K562 (cell line): ENCODE measurements at regions not wholly inside any gene's neighbourhood (a gene's known extent, or its start where the extent isn't known, plus 50 kb on each side); places are given as distances from the start of the nearest gene placed in this dataset.

Experiments
- ATAC-seq: fragments of 200-7000 bp; cut with Tn5 transposase; 3 replicates; pipeline ENCODE4 v1.9.1; 2020; ENCODE audit warnings: moderate library complexity
- BruUV-seq: library from RNA; stranded (reverse); fragments of 400-500 nt; replicated peaks from 2 replicates; lab custom pipeline; 2021; lab: Mats Ljungman, UMichigan
- CTCF ChIA-PET: fragments of 300-600 bp; formaldehyde crosslinking; extraction: SDS; loops from one replicate; lab custom pipeline; 2021; ENCODE audit warnings: low intra/inter-chr PET ratio; lab: Yijun Ruan, JAX
- POLR2A ChIA-PET: fragments of 300-600, 350-650 bp; sonication (Branson Sonifier 250); formaldehyde crosslinking; extraction: SDS; loops from one replicate; lab custom pipeline; 2021; ENCODE audit warnings: antibody characterized with exemption, inconsistent platforms; lab: Yijun Ruan, JAX
- DNase-seq, 4 experiments: peaks; one replicate each; pipeline versions ENCODE4 v3.0.0 to v3.0.0-alpha.2; 2011 to 2018; ENCODE audit warnings: low spot score in 3 of 4, mixed read lengths in 3 of 4; ENCODE audit errors: extremely low read depth in 1 of 4
- FAIRE-seq: peaks from 2 replicates; lab custom pipeline; 2011; peaks lifted over from hg19 to GRCh38; lab: Jason Lieb, UNC
- H2AFZ ChIP-seq: 2 replicates; pipeline ENCODE4 v1.6.0; 2011; ENCODE audit warnings: low read depth, low read length, control low read depth, inconsistent platforms
- H3K27ac ChIP-seq: fragments of 200-600 bp; 3 replicates; pipeline ENCODE4 v1.8.0; 2011; ENCODE audit warnings: low read depth, mild to moderate bottlenecking, control low read depth, inconsistent platforms, low read length, moderate library complexity, mixed read lengths; ENCODE audit errors: extremely low read depth
- H3K27me3 ChIP-seq, 2 experiments: fragments of 300-600 bp in 1 of 2; 2 replicates in 1 of 2; 3 replicates in 1 of 2; pipeline versions ENCODE4 v1.6.0 to v1.8.0; 2011; ENCODE audit warnings: inconsistent platforms in 2 of 2, low read length in 2 of 2, mild to moderate bottlenecking in 1 of 2, mixed read lengths in 1 of 2, moderate library complexity in 1 of 2; ENCODE audit not compliant: control insufficient read depth in 2 of 2, insufficient read depth in 2 of 2
- H3K36me3 ChIP-seq: fragments of 300-600 bp; 3 replicates; pipeline ENCODE4 v1.8.0; 2011; ENCODE audit warnings: mild to moderate bottlenecking, low read length, inconsistent platforms; ENCODE audit not compliant: control insufficient read depth, insufficient read depth
- H3K4me1 ChIP-seq, 2 experiments: fragments of 200-600 bp in 1 of 2; replicated peaks in 1 of 2; 2 replicates in 1 of 2; 3 replicates in 1 of 2; pipeline versions ENCODE4 v1.5.1 to v1.8.0; 2011; ENCODE audit warnings: inconsistent platforms in 2 of 2, low read length in 2 of 2, mild to moderate bottlenecking in 1 of 2, mixed read lengths in 1 of 2, moderate library complexity in 1 of 2; ENCODE audit not compliant: control insufficient read depth in 2 of 2, insufficient read depth in 2 of 2
- H3K4me2 ChIP-seq: 2 replicates; pipeline ENCODE4 v1.6.1; 2011; ENCODE audit warnings: low read length, control low read depth, inconsistent platforms, mixed read lengths; ENCODE audit not compliant: insufficient read depth
- H3K4me3 ChIP-seq: fragments of 200-600 bp; sonication (generic), shearing (Covaris generic); 2 replicates; pipeline ENCODE4 v1.5.1; 2016; ENCODE audit warnings: control low read depth, inconsistent platforms
- H3K79me2 ChIP-seq: fragments of 200-600 bp; 3 replicates; pipeline ENCODE4 v1.8.0; 2011; ENCODE audit warnings: low read length, inconsistent platforms; ENCODE audit not compliant: control insufficient read depth, insufficient read depth
- H3K9ac ChIP-seq, 2 experiments: 2 replicates each; pipeline versions ENCODE4 v1.6.0 to v1.6.1; 2011; ENCODE audit warnings: low read depth in 2 of 2, low read length in 2 of 2, control low read depth in 1 of 2, inconsistent platforms in 1 of 2, mild to moderate bottlenecking in 1 of 2, mixed read lengths in 1 of 2; ENCODE audit not compliant: insufficient read depth in 1 of 2
- H3K9me1 ChIP-seq: one replicate; pipeline ENCODE4 v1.6.0; 2011; ENCODE audit warnings: inconsistent platforms, mild to moderate bottlenecking, low read length, moderate library complexity; ENCODE audit not compliant: control insufficient read depth, insufficient read depth
- H3K9me3 ChIP-seq: replicated peaks from 2 replicates; pipeline ENCODE4 v1.5.1; 2011; ENCODE audit warnings: low read depth, low read length, inconsistent platforms; ENCODE audit not compliant: control insufficient read depth, insufficient read depth
- H4K20me1 ChIP-seq: replicated peaks from 2 replicates; pipeline ENCODE4 v1.6.1; 2011; ENCODE audit warnings: low read length, inconsistent platforms, mixed read lengths; ENCODE audit not compliant: control insufficient read depth, insufficient read depth
- BHLHE40 ChIP-seq: IDR thresholded peaks from 2 replicates; pipeline ENCODE4 v1.6.1; 2011; ENCODE audit warnings: low read length, improper control_type of control experiment
- BRD4 ChIP-seq: fragments of 200-600 bp; sonication (generic); IDR thresholded peaks from 2 replicates; pipeline ENCODE4 v1.6.1; 2017; ENCODE audit warnings: inconsistent platforms
- COPS2 ChIP-seq: fragments of 450-650 bp; conservative IDR thresholded peaks from 2 replicates; pipeline ENCODE4 v1.6.1; 2016; ENCODE audit warnings: mild to moderate bottlenecking, moderate library complexity
- CREB3 ChIP-seq: fragments of 450-650 bp; conservative IDR thresholded peaks from 2 replicates; pipeline ENCODE4 v1.6.1; 2016; ENCODE audit warnings: missing genetic modification characterization, low read depth, mild to moderate bottlenecking, missing compliant biosample characterization, moderate library complexity
- CREB3L1 ChIP-seq: fragments of 450-650 bp; IDR thresholded peaks from 2 replicates; pipeline ENCODE4 v1.6.1; 2014; ENCODE audit warnings: low read depth, mild to moderate bottlenecking, moderate library complexity, borderline replicate concordance
- MYNN ChIP-seq, 2 experiments: sonication (generic); formaldehyde crosslinking in 1 of 2; IDR thresholded peaks; 2 replicates each; pipeline versions ENCODE4 v1.5.0 to v1.6.1; 2016 to 2020; ENCODE audit warnings: antibody characterized with exemption in 1 of 2, missing genetic modification reagents in 1 of 2
- NFATC3 ChIP-seq: fragments of 450-650 bp; IDR thresholded peaks from 2 replicates; pipeline ENCODE4 v1.6.1; 2017; ENCODE audit warnings: mild to moderate bottlenecking
- TAF15 ChIP-seq: fragments of 200-400 bp; formaldehyde crosslinking; IDR thresholded peaks from 2 replicates; pipeline ENCODE4 v1.6.1; 2017; ENCODE audit warnings: mild to moderate bottlenecking, low read depth, low read length, moderate library complexity
- ZBTB49 ChIP-seq: sonication (generic); formaldehyde crosslinking; IDR thresholded peaks from 2 replicates; pipeline ENCODE4 v1.8.0; 2022; ENCODE audit warnings: missing genetic modification reagents, mild to moderate bottlenecking, borderline replicate concordance
- ZNF175 ChIP-seq: fragments of 200-800 bp; sonication (Bioruptor generic); IDR thresholded peaks from 2 replicates; pipeline ENCODE4 v1.6.1; 2016; ENCODE audit warnings: low read depth, mild to moderate bottlenecking, missing genetic modification characterization, missing compliant biosample characterization
- ZNF77 ChIP-seq: fragments of 250-450 bp; sonication (Bioruptor Pico); IDR thresholded peaks from 2 replicates; pipeline ENCODE4 v1.5.0; 2020
- WGBS: fragments of 100-300 bp; shearing (Covaris generic); methylation state at CpG from one replicate; pipeline ENCODE4 v1.1.6; 2016; ENCODE audit warnings: low coverage, mixed read lengths; ENCODE audit not compliant: insufficient coverage; ENCODE audit errors: missing lambda C conversion rate; 5-methylcytosine and 5-hydroxymethylcytosine counted together
- in situ Hi-C: fragments of 300-500 bp; cut with MboI; formaldehyde crosslinking; loops from 4 replicates; pipeline ENCODE4 v1.15.0; 2018; ENCODE audit warnings: inconsistent platforms, mixed read lengths
- intact Hi-C: fragments of 100-400 bp; cut with micrococcal nuclease; formaldehyde crosslinking; loops from 2 replicates; pipeline ENCODE4 v1.14.2; 2022

GRCh38 chr13:76795701-76796695 lies 90.2 kb downstream of the KCTD12 start:
- no TSS peak for BruUV-seq
- 1% methylated on average over 5 of the region's 5 CpGs for WGBS
- H3K36me3 ChIP-seq, result no peaks in the 10 kb centered on the region
- H3K4me1 ChIP-seq, result no peaks in the 10 kb centered on the region
- no peak for ATAC-seq
- no peaks in the 10 kb centered on the region for H3K9me1 ChIP-seq
- no peak overlapping the region for H3K9ac ChIP-seq
- TF ChIP-seq COPS2, result no peak
- no peak for TF ChIP-seq MYNN (IDR thresholded peaks at IDR 0.05)
- TF ChIP-seq MYNN (CRISPR knock-in tag; IDR thresholded peaks at IDR 0.05), result no peak
- no peak for TF ChIP-seq CREB3L1
- no peak for TF ChIP-seq CREB3
- TF ChIP-seq BHLHE40, result no peak
- TF ChIP-seq BRD4, result no peak
- TF ChIP-seq TAF15, result no peak
- TF ChIP-seq ZBTB49 (CRISPR knock-in tag), result no peak
- TF ChIP-seq ZNF77 (CRISPR knock-in tag), result no peak
- no peak for TF ChIP-seq NFATC3
- no peak for TF ChIP-seq ZNF175
- H4K20me1 ChIP-seq, result no peaks in the 10 kb centered on the region
- CTCF ChIA-PET, result no interaction called here
- no peak overlapping the region for H3K27ac ChIP-seq
- no peaks in the 10 kb centered on the region for H3K27me3 ChIP-seq
- POLR2A ChIA-PET, result no interaction called here
- H3K79me2 ChIP-seq, result no peaks in the 10 kb centered on the region
- in situ Hi-C loops (no loop called here), intact Hi-C loops (no loop called here)
- no peak for DNase-seq
- FAIRE-seq, result no peak
- no peak overlapping the region for H3K4me2 ChIP-seq
- no peak overlapping the region for H2AFZ ChIP-seq
- no peaks in the 10 kb centered on the region for H3K9me3 ChIP-seq
- no peak overlapping the region for H3K4me3 ChIP-seq
